ENCODE measurements at regions not wholly inside any gene's neighbourhood (a gene's known extent, or its start where the extent isn't known, plus 50 kb on each side); places are given as distances from the start of the nearest gene placed in this dataset.

GRCh38 chr5:67672636-67673035, 476.0 kb upstream of the CD180 start:
- no peak for DNase-seq (ENCODE audit: low spot score)
- H3K27ac Mint-ChIP-seq, result no peak overlapping the region
- no peaks in the 10 kb centered on the region for H3K4me1 Mint-ChIP-seq (ENCODE audit: low read depth)
- H3K9me3 Mint-ChIP-seq, result peaks cover 7% of the 10 kb centered on the region
- intact Hi-C loops (cut with micrococcal nuclease), result no loop called here
- H3K27me3 Mint-ChIP-seq (ENCODE audit: low read depth), result no peaks in the 10 kb centered on the region
- H3K4me3 Mint-ChIP-seq (ENCODE audit: low read depth), result no peak overlapping the region
- no peaks in the 10 kb centered on the region for H3K36me3 Mint-ChIP-seq (ENCODE audit: low read depth)

- Mint-ChIP-seq H3K27me3 (ENCODE audit: low read depth) (no peaks in the 10 kb centered on the region), H3K27ac (no peak overlapping the region), H3K36me3 (ENCODE audit: low read depth) (no peaks in the 10 kb centered on the region), H3K9me3 (peaks cover 12% of the 10 kb centered on the region), H3K4me1 (ENCODE audit: low read depth) (no peaks in the 10 kb centered on the region), H3K4me3 (ENCODE audit: low read depth) (no peak overlapping the region)
- no peak for DNase-seq (ENCODE audit: low spot score)
- intact Hi-C loops (cut with micrococcal nuclease), result no loop called here
These were observed 473.3 kb upstream of the CD180 start for GRCh38 chr5:67669916-67670315.

- H3K4me3 Mint-ChIP-seq (ENCODE audit: low read depth), result no peak overlapping the region
- intact Hi-C loops (cut with micrococcal nuclease), result no loop called here
- H3K27me3 Mint-ChIP-seq (ENCODE audit: low read depth), result no peaks in the 10 kb centered on the region
- H3K27ac Mint-ChIP-seq, result no peak overlapping the region
- H3K4me1 Mint-ChIP-seq (ENCODE audit: low read depth), result no peaks in the 10 kb centered on the region
- DNase-seq (ENCODE audit: low spot score), result no peak
- no peaks in the 10 kb centered on the region for H3K9me3 Mint-ChIP-seq
- no peaks in the 10 kb centered on the region for H3K36me3 Mint-ChIP-seq (ENCODE audit: low read depth)
These were observed 463.6 kb upstream of the CD180 start for GRCh38 chr5:67660149-67660548.

- H3K4me3 Mint-ChIP-seq (ENCODE audit: low read depth), result no peak overlapping the region
- DNase-seq (ENCODE audit: low spot score), result no peak
- H3K4me1 Mint-ChIP-seq (ENCODE audit: low read depth), result no peaks in the 10 kb centered on the region
- no peaks in the 10 kb centered on the region for H3K36me3 Mint-ChIP-seq (ENCODE audit: low read depth)
- intact Hi-C loops (cut with micrococcal nuclease), result no loop called here
- no peaks in the 10 kb centered on the region for H3K9me3 Mint-ChIP-seq
- H3K27ac Mint-ChIP-seq, result no peak overlapping the region
- H3K27me3 Mint-ChIP-seq (ENCODE audit: low read depth), result no peaks in the 10 kb centered on the region
These were observed 462.7 kb upstream of the CD180 start for GRCh38 chr5:67659288-67659687.

GRCh38 chr5:67657055-67657454, 460.5 kb upstream of the CD180 start:
- no peaks in the 10 kb centered on the region for H3K9me3 Mint-ChIP-seq
- intact Hi-C loops (cut with micrococcal nuclease), result no loop called here
- DNase-seq (ENCODE audit: low spot score), result no peak
- H3K27me3 Mint-ChIP-seq (ENCODE audit: low read depth), result no peaks in the 10 kb centered on the region
- no peak overlapping the region for H3K27ac Mint-ChIP-seq
- H3K4me1 Mint-ChIP-seq (ENCODE audit: low read depth), result no peaks in the 10 kb centered on the region
- H3K36me3 Mint-ChIP-seq (ENCODE audit: low read depth), result no peaks in the 10 kb centered on the region
- no peak overlapping the region for H3K4me3 Mint-ChIP-seq (ENCODE audit: low read depth)

GRCh38 chr5:67652201-67652600, 455.6 kb upstream of the CD180 start:
- no peaks in the 10 kb centered on the region for H3K36me3 Mint-ChIP-seq (ENCODE audit: low read depth)

GRCh38 chr5:67651180-67651579, 454.6 kb upstream of the CD180 start:
- H3K4me1 Mint-ChIP-seq (ENCODE audit: low read depth), result no peaks in the 10 kb centered on the region
- no peaks in the 10 kb centered on the region for H3K9me3 Mint-ChIP-seq
- intact Hi-C loops (cut with micrococcal nuclease), result no loop called here
- H3K27me3 Mint-ChIP-seq (ENCODE audit: low read depth), result no peaks in the 10 kb centered on the region
- no peak overlapping the region for H3K27ac Mint-ChIP-seq
- H3K4me3 Mint-ChIP-seq (ENCODE audit: low read depth), result no peak overlapping the region
- H3K36me3 Mint-ChIP-seq (ENCODE audit: low read depth), result no peaks in the 10 kb centered on the region
- no peak for DNase-seq (ENCODE audit: low spot score)

More at GRCh38 chr5:67652201-67652600, 455.6 kb upstream of the CD180 start:
- DNase-seq (ENCODE audit: low spot score), result no peak
- Mint-ChIP-seq H3K27me3 (ENCODE audit: low read depth) (no peaks in the 10 kb centered on the region), H3K4me3 (ENCODE audit: low read depth) (no peak overlapping the region), H3K4me1 (ENCODE audit: low read depth) (no peaks in the 10 kb centered on the region), H3K9me3 (no peaks in the 10 kb centered on the region), H3K27ac (no peak overlapping the region)
- intact Hi-C loops (cut with micrococcal nuclease), result no loop called here

GRCh38 chr5:67648201-67648671, 451.6 kb upstream of the CD180 start:
- intact Hi-C loops (cut with micrococcal nuclease), result no loop called here
- no peak for DNase-seq (ENCODE audit: low spot score)
- Mint-ChIP-seq H3K9me3 (no peaks in the 10 kb centered on the region), H3K4me1 (ENCODE audit: low read depth) (no peaks in the 10 kb centered on the region), H3K36me3 (ENCODE audit: low read depth) (no peaks in the 10 kb centered on the region), H3K4me3 (ENCODE audit: low read depth) (no peak overlapping the region), H3K27me3 (ENCODE audit: low read depth) (no peaks in the 10 kb centered on the region), H3K27ac (no peak overlapping the region)

GRCh38 chr5:67647772-67648171, 451.2 kb upstream of the CD180 start:
- Mint-ChIP-seq H3K36me3 (ENCODE audit: low read depth) (no peaks in the 10 kb centered on the region), H3K4me3 (ENCODE audit: low read depth) (no peak overlapping the region), H3K27ac (no peak overlapping the region), H3K9me3 (no peaks in the 10 kb centered on the region), H3K4me1 (ENCODE audit: low read depth) (no peaks in the 10 kb centered on the region), H3K27me3 (ENCODE audit: low read depth) (no peaks in the 10 kb centered on the region)
- intact Hi-C loops (cut with micrococcal nuclease), result no loop called here
- DNase-seq (ENCODE audit: low spot score), result no peak

GRCh38 chr5:67644221-67644920, 447.8 kb upstream of the CD180 start:
- Mint-ChIP-seq H3K27ac (no peak overlapping the region), H3K36me3 (ENCODE audit: low read depth) (no peaks in the 10 kb centered on the region), H3K9me3 (no peaks in the 10 kb centered on the region), H3K27me3 (ENCODE audit: low read depth) (no peaks in the 10 kb centered on the region), H3K4me3 (ENCODE audit: low read depth) (no peak overlapping the region), H3K4me1 (ENCODE audit: low read depth) (no peaks in the 10 kb centered on the region)
- DNase-seq (ENCODE audit: low spot score), result no peak
- intact Hi-C loops (cut with micrococcal nuclease), result no loop called here

GRCh38 chr5:67643536-67643935, 446.9 kb upstream of the CD180 start:
- H3K4me3 Mint-ChIP-seq (ENCODE audit: low read depth), result no peak overlapping the region
- no peak overlapping the region for H3K27ac Mint-ChIP-seq
- H3K4me1 Mint-ChIP-seq (ENCODE audit: low read depth), result no peaks in the 10 kb centered on the region
- DNase-seq (ENCODE audit: low spot score), result no peak
- H3K27me3 Mint-ChIP-seq (ENCODE audit: low read depth), result no peaks in the 10 kb centered on the region
- no peaks in the 10 kb centered on the region for H3K9me3 Mint-ChIP-seq
- intact Hi-C loops (cut with micrococcal nuclease), result no loop called here
- no peaks in the 10 kb centered on the region for H3K36me3 Mint-ChIP-seq (ENCODE audit: low read depth)

- Mint-ChIP-seq H3K27me3 (ENCODE audit: low read depth) (no peaks in the 10 kb centered on the region), H3K27ac (no peak overlapping the region), H3K9me3 (no peaks in the 10 kb centered on the region), H3K4me3 (ENCODE audit: low read depth) (no peak overlapping the region), H3K36me3 (ENCODE audit: low read depth) (no peaks in the 10 kb centered on the region), H3K4me1 (ENCODE audit: low read depth) (no peaks in the 10 kb centered on the region)
- intact Hi-C loops (cut with micrococcal nuclease), result no loop called here
- no peak for DNase-seq (ENCODE audit: low spot score)
These were observed 443.4 kb upstream of the CD180 start for GRCh38 chr5:67639976-67640375.

GRCh38 chr5:67639313-67639712, 442.7 kb upstream of the CD180 start:
- Mint-ChIP-seq H3K4me3 (ENCODE audit: low read depth) (no peak overlapping the region), H3K27ac (no peak overlapping the region), H3K4me1 (ENCODE audit: low read depth) (no peaks in the 10 kb centered on the region), H3K27me3 (ENCODE audit: low read depth) (no peaks in the 10 kb centered on the region), H3K9me3 (no peaks in the 10 kb centered on the region), H3K36me3 (ENCODE audit: low read depth) (no peaks in the 10 kb centered on the region)
- intact Hi-C loops (cut with micrococcal nuclease), result no loop called here
- no peak for DNase-seq (ENCODE audit: low spot score)
